H9 (cell line): ENCODE measurements at regions not wholly inside any gene's neighbourhood (a gene's known extent, or its start where the extent isn't known, plus 50 kb on each side); places are given as distances from the start of the nearest gene placed in this dataset.

Experiments used
- DNase-seq: peaks from one replicate; pipeline ENCODE4 v3.0.0-alpha.2; 2017
- H2AFZ ChIP-seq: one replicate; pipeline ENCODE4 v1.6.1; 2013; ENCODE audit warnings: mild to moderate bottlenecking, low read length, control low read depth, moderate library complexity
- H2AK5ac ChIP-seq: 2 replicates; pipeline ENCODE4 v1.6.1; 2013; ENCODE audit warnings: low read length, control low read depth, mixed read lengths; ENCODE audit not compliant: insufficient read length
- H2BK120ac ChIP-seq: one replicate; pipeline ENCODE4 v1.6.1; 2013; ENCODE audit warnings: low read depth, mild to moderate bottlenecking, low read length, control low read depth, inconsistent platforms; ENCODE audit not compliant: poor library complexity, severe bottlenecking
- H2BK12ac ChIP-seq: 2 replicates; pipeline ENCODE4 v1.6.1; 2013; ENCODE audit warnings: low read length, control low read depth, mixed read lengths, low read depth; ENCODE audit not compliant: insufficient read length
- H2BK15ac ChIP-seq: 2 replicates; pipeline ENCODE4 v1.6.1; 2013; ENCODE audit warnings: low read depth, low read length, control low read depth
- H2BK20ac ChIP-seq: one replicate; pipeline ENCODE4 v1.6.1; 2013; ENCODE audit warnings: low read depth, mild to moderate bottlenecking, low read length, control low read depth, inconsistent platforms; ENCODE audit not compliant: poor library complexity, severe bottlenecking
- H2BK5ac ChIP-seq: 2 replicates; pipeline ENCODE4 v1.6.1; 2013; ENCODE audit warnings: low read length, control low read depth, mixed read lengths; ENCODE audit not compliant: insufficient read length
- H3K14ac ChIP-seq: 2 replicates; pipeline ENCODE4 v1.6.1; 2013; ENCODE audit warnings: low read length, control low read depth; ENCODE audit not compliant: insufficient read depth
- H3K18ac ChIP-seq: 2 replicates; pipeline ENCODE4 v1.6.1; 2013; ENCODE audit warnings: low read depth, mild to moderate bottlenecking, mixed read lengths, low read length, control low read depth; ENCODE audit not compliant: insufficient read length
- H3K23ac ChIP-seq: 2 replicates; pipeline ENCODE4 v1.6.1; 2013; ENCODE audit warnings: low read length, control low read depth, mixed read lengths, low read depth; ENCODE audit not compliant: insufficient read length
- H3K23me2 ChIP-seq: 2 replicates; pipeline ENCODE4 v1.6.1; 2013; ENCODE audit warnings: low read depth, mild to moderate bottlenecking, mixed read lengths, low read length, control low read depth; ENCODE audit not compliant: insufficient read length, poor library complexity, severe bottlenecking
- H3K27ac ChIP-seq: 2 replicates; pipeline ENCODE4 v1.5.1; 2013; ENCODE audit warnings: low read length, control low read depth, mixed read lengths, low read depth; ENCODE audit not compliant: insufficient read length
- H3K27me3 ChIP-seq: 2 replicates; pipeline ENCODE4 v1.6.1; 2013; ENCODE audit warnings: low read length, control low read depth, inconsistent platforms; ENCODE audit not compliant: insufficient read depth
- H3K4ac ChIP-seq: 2 replicates; pipeline ENCODE4 v1.6.1; 2013; ENCODE audit warnings: low read depth, mild to moderate bottlenecking, control low read depth, inconsistent platforms, low read length, moderate library complexity
- H3K4me1 ChIP-seq: 2 replicates; pipeline ENCODE4 v1.6.1; 2013; ENCODE audit warnings: low read length, control low read depth, inconsistent platforms; ENCODE audit not compliant: insufficient read depth
- H3K4me2 ChIP-seq: 2 replicates; pipeline ENCODE4 v1.6.1; 2013; ENCODE audit warnings: low read length, control low read depth, mixed read lengths; ENCODE audit not compliant: insufficient read length, insufficient read depth
- H3K56ac ChIP-seq: 2 replicates; pipeline ENCODE4 v1.6.1; 2013; ENCODE audit warnings: low read depth, mild to moderate bottlenecking, mixed read lengths, low read length, control low read depth; ENCODE audit not compliant: insufficient read length
- H3K79me1 ChIP-seq: 2 replicates; pipeline ENCODE4 v1.6.1; 2013; ENCODE audit warnings: low read depth, mild to moderate bottlenecking, moderate library complexity, low read length, control low read depth, inconsistent platforms; ENCODE audit not compliant: insufficient read depth, poor library complexity, severe bottlenecking
- H3K79me2 ChIP-seq: 2 replicates; pipeline ENCODE4 v1.6.1; 2013; ENCODE audit warnings: low read length, control low read depth, inconsistent platforms; ENCODE audit not compliant: insufficient read depth
- H3K9ac ChIP-seq: 2 replicates; pipeline ENCODE4 v1.6.1; 2013; ENCODE audit warnings: low read length, control low read depth, mixed read lengths; ENCODE audit not compliant: insufficient read length; ENCODE audit errors: extremely low read depth
- H3K9me3 ChIP-seq: one replicate; pipeline ENCODE4 v1.6.1; 2013; ENCODE audit warnings: low read depth, low read length, inconsistent platforms; ENCODE audit not compliant: control insufficient read depth
- H3T11ph ChIP-seq: one replicate; pipeline ENCODE4 v1.6.1; 2013; ENCODE audit warnings: mild to moderate bottlenecking, low read length, control low read depth, inconsistent platforms
- H4K20me1 ChIP-seq: one replicate; pipeline ENCODE4 v1.6.1; 2013; ENCODE audit not compliant: control insufficient read depth, insufficient read length, insufficient read depth
- H4K5ac ChIP-seq: 2 replicates; pipeline ENCODE4 v1.6.1; 2013; ENCODE audit warnings: low read depth, mild to moderate bottlenecking, mixed read lengths, low read length, control low read depth; ENCODE audit not compliant: insufficient read length
- H4K8ac ChIP-seq: replicated peaks from 2 replicates; pipeline ENCODE4 v1.6.1; 2013; ENCODE audit warnings: low read length, control low read depth, mixed read lengths, low read depth; ENCODE audit not compliant: insufficient read length
- H4K91ac ChIP-seq: 2 replicates; pipeline ENCODE4 v1.6.1; 2013; ENCODE audit warnings: low read depth, mild to moderate bottlenecking, moderate library complexity, mixed read lengths, low read length, control low read depth; ENCODE audit not compliant: insufficient read length
- H3K27ac Mint-ChIP-seq, 3 experiments: 2 replicates in 2 of 3; 3 replicates in 1 of 3; pipeline ENCODE4 v1.8.0; 2020 to 2021; ENCODE audit warnings: mixed read lengths in 3 of 3, mild to moderate bottlenecking in 1 of 3, moderate library complexity in 1 of 3
- H3K27me3 Mint-ChIP-seq: 2 replicates; pipeline ENCODE4 v1.8.0; 2021; ENCODE audit warnings: low read depth, mild to moderate bottlenecking, moderate library complexity, mixed read lengths
- H3K36me3 Mint-ChIP-seq, 3 experiments: 2 replicates in 2 of 3; 3 replicates in 1 of 3; pipeline ENCODE4 v1.8.0; 2020 to 2021; ENCODE audit warnings: low read depth in 3 of 3, mixed read lengths in 3 of 3; ENCODE audit not compliant: insufficient read depth in 1 of 3
- H3K4me1 Mint-ChIP-seq, 2 experiments: 2 replicates each; pipeline ENCODE4 v1.8.0; 2020; ENCODE audit warnings: mixed read lengths in 2 of 2
- H3K4me3 Mint-ChIP-seq, 2 experiments: 2 replicates in 1 of 2; 3 replicates in 1 of 2; pipeline ENCODE4 v1.8.0; 2020 to 2021; ENCODE audit warnings: mild to moderate bottlenecking in 2 of 2, mixed read lengths in 2 of 2, moderate library complexity in 1 of 2
- H3K9me3 Mint-ChIP-seq, 2 experiments: 2 replicates in 1 of 2; 3 replicates in 1 of 2; pipeline ENCODE4 v1.8.0; 2020; ENCODE audit warnings: mild to moderate bottlenecking in 2 of 2, mixed read lengths in 2 of 2, moderate library complexity in 1 of 2
- CTCF ChIP-seq: fragments of 200-600 bp; sonication (generic); conservative IDR thresholded peaks from 3 replicates; pipeline ENCODE4 v1.8.0; 2021; ENCODE audit warnings: antibody characterized with exemption, mild to moderate bottlenecking
- WGBS: extraction: QIAGEN DNeasy Blood & Tissue Kit; methylation state at CpG from one replicate; pipeline ENCODE4 v1.1.7; 2013; ENCODE audit warnings: missing lambda C conversion rate, low lambda C conversion rate, mixed read lengths; ENCODE audit not compliant: insufficient read length; ENCODE audit errors: extremely low coverage; 5-methylcytosine and 5-hydroxymethylcytosine counted together

GRCh38 chr16:6484081-6484480 is 848.6 kb upstream of the RBFOX1 start:
- H3K4me3 Mint-ChIP-seq, result peak overlapping the region; percentile 72 to 83
- H3K27me3 Mint-ChIP-seq, result peaks cover 30% of the 10 kb centered on the region
- H2BK20ac ChIP-seq, result no peak overlapping the region
- TF ChIP-seq CTCF, result no peak
- H2BK120ac ChIP-seq, result no peak overlapping the region
- no peak overlapping the region for H2BK12ac ChIP-seq
- H3K18ac ChIP-seq, result no peak overlapping the region
- no peak overlapping the region for H3K27ac Mint-ChIP-seq
- no peaks in the 10 kb centered on the region for H3K9me3 ChIP-seq
- H3K4ac ChIP-seq, result no peak overlapping the region
- H3K79me1 ChIP-seq, result no peaks in the 10 kb centered on the region
- no peak overlapping the region for H3T11ph ChIP-seq
- peak overlapping the region; percentile 60 for H3K4me2 ChIP-seq
- no peak overlapping the region for H3K27ac ChIP-seq
- H3K23ac ChIP-seq, result no peak overlapping the region
- H2AK5ac ChIP-seq, result no peak overlapping the region
- H3K27me3 ChIP-seq, result no peaks in the 10 kb centered on the region; the same call in 1 of the 2 replicates
- H2BK15ac ChIP-seq, result no peak overlapping the region
- no peaks in the 10 kb centered on the region; a peak in 1 of 5 replicates for H3K9me3 Mint-ChIP-seq
- H3K4me1 ChIP-seq, result no peaks in the 10 kb centered on the region; the same call in 1 of the 2 replicates
- no CpG with 5 or more reads among the region's 12 CpGs for WGBS
- no peak overlapping the region for H4K8ac ChIP-seq
- peaks cover 9 to 16% of the 10 kb centered on the region in 2 experiments for H3K4me1 Mint-ChIP-seq
- DNase-seq, result no peak
- H4K91ac ChIP-seq, result no peak overlapping the region
- no peaks in the 10 kb centered on the region for H4K20me1 ChIP-seq
- H2BK5ac ChIP-seq, result no peak overlapping the region
- H3K79me2 ChIP-seq, result no peaks in the 10 kb centered on the region
- no peak overlapping the region for H3K56ac ChIP-seq
- H3K23me2 ChIP-seq, result peaks cover 8% of the 10 kb centered on the region
- no peaks in the 10 kb centered on the region for H3K36me3 Mint-ChIP-seq
- H4K5ac ChIP-seq, result no peak overlapping the region
- H3K9ac ChIP-seq, result peak overlapping the region; percentile 3
- H2AFZ ChIP-seq, result no peak overlapping the region
- H3K14ac ChIP-seq, result no peak overlapping the region
